ENCODE measurements at regions not wholly inside any gene's neighbourhood (a gene's known extent, or its start where the extent isn't known, plus 50 kb on each side); places are given as distances from the start of the nearest gene placed in this dataset.

- no peak overlapping the region for H3K4me3 ChIP-seq (ENCODE audit: low read depth, low read length)
- TF ChIP-seq CTCF (IDR thresholded peaks at IDR 0.05; ENCODE audit: insufficient read depth, low read length): no peak
- no peak for DNase-seq (ENCODE audit: low read depth)
Measured at GRCh38 chr2:217305882-217306281, 446.0 kb upstream of the TNP1 start.

GRCh38 chr2:217304582-217304981 is 444.7 kb upstream of the TNP1 start:
- no peak overlapping the region for H3K4me3 ChIP-seq (ENCODE audit: low read depth, low read length)
- TF ChIP-seq CTCF (IDR thresholded peaks at IDR 0.05; ENCODE audit: insufficient read depth, low read length): no peak
- no peak for DNase-seq (ENCODE audit: low read depth)

GRCh38 chr2:217302856-217303255 is 443.0 kb upstream of the TNP1 start:
- no peak overlapping the region for H3K4me3 ChIP-seq (ENCODE audit: low read depth, low read length)
- no peak for TF ChIP-seq CTCF (IDR thresholded peaks at IDR 0.05; ENCODE audit: insufficient read depth, low read length)
- DNase-seq (ENCODE audit: low read depth): no peak

- no peak for TF ChIP-seq CTCF (IDR thresholded peaks at IDR 0.05; ENCODE audit: insufficient read depth, low read length)
- no peak for DNase-seq (ENCODE audit: low read depth)
- no peak overlapping the region for H3K4me3 ChIP-seq (ENCODE audit: low read depth, low read length)
Measured at GRCh38 chr2:217301142-217301925, 441.5 kb upstream of the TNP1 start.

GRCh38 chr2:217299590-217299989 is 439.7 kb upstream of the TNP1 start:
- peak; percentile 27 for DNase-seq (ENCODE audit: low read depth)
- no peak for TF ChIP-seq CTCF (IDR thresholded peaks at IDR 0.05; ENCODE audit: insufficient read depth, low read length)
- H3K4me3 ChIP-seq (ENCODE audit: low read depth, low read length): no peak overlapping the region

GRCh38 chr2:217297096-217297495 is 437.2 kb upstream of the TNP1 start:
- no peak for DNase-seq (ENCODE audit: low read depth)
- no peak overlapping the region for H3K4me3 ChIP-seq (ENCODE audit: low read depth, low read length)
- TF ChIP-seq CTCF (IDR thresholded peaks at IDR 0.05; ENCODE audit: insufficient read depth, low read length): no peak

GRCh38 chr2:217294818-217295217 is 435.0 kb upstream of the TNP1 start:
- H3K4me3 ChIP-seq (ENCODE audit: low read depth, low read length): no peak overlapping the region
- DNase-seq (ENCODE audit: low read depth): no peak
- TF ChIP-seq CTCF (IDR thresholded peaks at IDR 0.05; ENCODE audit: insufficient read depth, low read length): no peak

Data from fibroblast of the aortic adventitia (primary cell).